Hepatocyte (in vitro differentiated cells): ENCODE measurements at regions not wholly inside any gene's neighbourhood (a gene's known extent, or its start where the extent isn't known, plus 50 kb on each side); places are given as distances from the start of the nearest gene placed in this dataset.

ENCODE experiments used
- CTCF ChIP-seq: fragments of 200-600 bp; sonication (generic); IDR thresholded peaks from 2 replicates; pipeline ENCODE4 v1.5.1; 2016; ENCODE audit warnings: antibody characterized with exemption, mild to moderate bottlenecking; ENCODE audit not compliant: poor library complexity
- EZH2 ChIP-seq: fragments of 200-600 bp; sonication (generic); IDR thresholded peaks from 2 replicates; pipeline ENCODE4 v1.6.1; 2016; ENCODE audit warnings: antibody characterized with exemption, mild to moderate bottlenecking, borderline replicate concordance
- EZH2phosphoT487 ChIP-seq: fragments of 200-600 bp; sonication (generic); IDR thresholded peaks from one replicate; pipeline ENCODE4 v1.6.1; 2018; ENCODE audit warnings: antibody characterized with exemption, mild to moderate bottlenecking, low read depth, moderate library complexity; ENCODE audit not compliant: unreplicated experiment, severe bottlenecking

- no peak for TF ChIP-seq CTCF
- TF ChIP-seq EZH2phosphoT487 = no peak
- no peak for TF ChIP-seq EZH2
Observed at GRCh38 chr4:79227860-79228259, 98.0 kb downstream of the NAA11 start.
